Lower lobe of right lung (tissue), 2 donors: ENCODE measurements at regions not wholly inside any gene's neighbourhood (a gene's known extent, or its start where the extent isn't known, plus 50 kb on each side); places are given as distances from the start of the nearest gene placed in this dataset.

ENCODE experiments used
- ATAC-seq, 2 donors: fragments of 200-7000 bp; cut with Tn5 transposase; one replicate each; pipeline ENCODE4 v1.9.1; 2020 to 2022; ENCODE audit warnings: mild to moderate bottlenecking in 2 of 2, moderate library complexity in 2 of 2
- DNase-seq: peaks from one replicate; pipeline ENCODE4 v3.0.0-alpha.2; 2020
- H3K27ac ChIP-seq: fragments of 200-600 bp; one replicate; pipeline ENCODE4 v1.8.0; 2022
- H3K27me3 ChIP-seq: fragments of 200-600 bp; one replicate; pipeline ENCODE4 v1.8.0; 2022; ENCODE audit warnings: low read depth
- H3K36me3 ChIP-seq: fragments of 200-600 bp; one replicate; pipeline ENCODE4 v1.8.0; 2022; ENCODE audit warnings: mild to moderate bottlenecking
- H3K4me1 ChIP-seq: fragments of 200-600 bp; one replicate; pipeline ENCODE4 v1.8.0; 2022
- H3K4me3 ChIP-seq: fragments of 200-600 bp; one replicate; pipeline ENCODE4 v1.8.0; 2022; ENCODE audit warnings: mild to moderate bottlenecking
- H3K9me3 ChIP-seq: fragments of 200-600 bp; one replicate; pipeline ENCODE4 v1.8.0; 2022
- intact Hi-C: fragments of 100-400 bp; cut with DNase I; formaldehyde crosslinking; loops from one replicate; pipeline ENCODE4 v1.11.0; 2022
- TF ChIP-seq, protein P1 (sequence below): fragments of 200-600 bp; IDR thresholded peaks from one replicate; pipeline ENCODE4 v1.8.0; 2022; ENCODE audit warnings: antibody characterized with exemption, mild to moderate bottlenecking
- donor health status: DM: no; HTN: yes; CAD: no; lungs with severe emphysema.

- Histone ChIP-seq H3K9me3 (no peaks in the 10 kb centered on the region), H3K36me3 (no peaks in the 10 kb centered on the region), H3K27me3 (no peaks in the 10 kb centered on the region), H3K27ac (no peak overlapping the region), H3K4me3 (no peak overlapping the region), H3K4me1 (no peaks in the 10 kb centered on the region)
- TF ChIP-seq, protein P1, sequence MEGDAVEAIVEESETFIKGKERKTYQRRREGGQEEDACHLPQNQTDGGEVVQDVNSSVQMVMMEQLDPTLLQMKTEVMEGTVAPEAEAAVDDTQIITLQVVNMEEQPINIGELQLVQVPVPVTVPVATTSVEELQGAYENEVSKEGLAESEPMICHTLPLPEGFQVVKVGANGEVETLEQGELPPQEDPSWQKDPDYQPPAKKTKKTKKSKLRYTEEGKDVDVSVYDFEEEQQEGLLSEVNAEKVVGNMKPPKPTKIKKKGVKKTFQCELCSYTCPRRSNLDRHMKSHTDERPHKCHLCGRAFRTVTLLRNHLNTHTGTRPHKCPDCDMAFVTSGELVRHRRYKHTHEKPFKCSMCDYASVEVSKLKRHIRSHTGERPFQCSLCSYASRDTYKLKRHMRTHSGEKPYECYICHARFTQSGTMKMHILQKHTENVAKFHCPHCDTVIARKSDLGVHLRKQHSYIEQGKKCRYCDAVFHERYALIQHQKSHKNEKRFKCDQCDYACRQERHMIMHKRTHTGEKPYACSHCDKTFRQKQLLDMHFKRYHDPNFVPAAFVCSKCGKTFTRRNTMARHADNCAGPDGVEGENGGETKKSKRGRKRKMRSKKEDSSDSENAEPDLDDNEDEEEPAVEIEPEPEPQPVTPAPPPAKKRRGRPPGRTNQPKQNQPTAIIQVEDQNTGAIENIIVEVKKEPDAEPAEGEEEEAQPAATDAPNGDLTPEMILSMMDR, result no peak
- intact Hi-C loops, result no loop called here
- DNase-seq (no peak), ATAC-seq (no peak)
Measured at GRCh38 chr4:111605111-111605510, 540.1 kb upstream of the FAM241A start.

DNA sequence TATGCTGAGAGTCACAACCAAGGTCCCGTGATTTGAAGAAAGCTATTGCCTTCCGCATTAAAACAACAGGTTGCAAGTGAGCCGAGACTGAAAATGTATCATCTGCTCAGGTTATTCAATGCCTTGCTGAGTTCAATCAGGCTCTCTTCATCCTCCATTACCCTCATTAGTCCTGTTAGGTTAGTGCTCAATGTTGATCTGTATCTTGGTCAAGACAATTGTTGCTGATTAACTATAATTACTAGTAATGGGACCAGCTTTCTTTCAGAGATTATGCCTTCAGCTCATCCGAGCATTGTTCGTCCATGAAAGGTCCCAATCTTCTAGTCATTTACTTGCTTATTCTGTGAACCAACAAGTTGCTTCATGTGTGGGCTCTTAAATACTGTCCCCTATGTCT lies 534.6 kb upstream of the FAM241A start:
- H3K4me3 ChIP-seq, result no peak overlapping the region
- no peaks in the 10 kb centered on the region for H3K4me1 ChIP-seq
- DNase-seq (no peak), ATAC-seq (no peak)
- no peaks in the 10 kb centered on the region for H3K27me3 ChIP-seq
- H3K9me3 ChIP-seq, result no peaks in the 10 kb centered on the region
- intact Hi-C loops, result no loop called here
- TF ChIP-seq, protein P1, result no peak
- H3K27ac ChIP-seq, result no peak overlapping the region
- H3K36me3 ChIP-seq, result no peaks in the 10 kb centered on the region

DNA sequence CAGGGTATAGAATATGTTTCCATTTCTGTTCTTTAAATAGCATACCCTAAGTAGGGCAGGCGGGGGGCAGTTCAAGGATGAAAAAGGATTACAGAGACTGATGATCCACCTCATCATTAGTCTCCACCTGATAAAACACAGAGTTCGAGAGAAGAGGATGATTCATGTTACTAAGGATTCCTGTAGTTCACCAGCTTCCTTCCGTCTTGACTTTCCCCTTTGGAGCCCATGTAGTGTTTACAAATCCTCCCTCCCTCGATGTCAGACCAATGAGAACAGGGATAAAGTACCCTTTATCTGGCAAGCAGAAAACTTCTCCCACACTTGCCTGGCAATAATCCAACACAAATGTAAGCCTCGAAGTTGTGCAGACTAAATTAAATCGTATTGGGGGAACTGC lies 526.3 kb upstream of the FAM241A start:
- intact Hi-C loops, result no loop called here
- ATAC-seq (no peak), DNase-seq (no peak)
- Histone ChIP-seq H3K9me3 (no peaks in the 10 kb centered on the region), H3K36me3 (no peaks in the 10 kb centered on the region), H3K27ac (no peak overlapping the region), H3K27me3 (no peaks in the 10 kb centered on the region), H3K4me3 (no peak overlapping the region), H3K4me1 (no peaks in the 10 kb centered on the region)
- TF ChIP-seq, protein P1, result no peak

GRCh38 chr4:111628437-111628836 lies 516.8 kb upstream of the FAM241A start:
- no peaks in the 10 kb centered on the region for H3K36me3 ChIP-seq
- H3K9me3 ChIP-seq, result no peaks in the 10 kb centered on the region
- H3K27me3 ChIP-seq, result no peaks in the 10 kb centered on the region
- H3K4me1 ChIP-seq, result no peaks in the 10 kb centered on the region
- intact Hi-C loops, result no loop called here
- H3K27ac ChIP-seq, result no peak overlapping the region
- H3K4me3 ChIP-seq, result no peak overlapping the region
- no peak for DNase-seq
- no peak for ATAC-seq
- TF ChIP-seq, protein P1, result no peak

DNA sequence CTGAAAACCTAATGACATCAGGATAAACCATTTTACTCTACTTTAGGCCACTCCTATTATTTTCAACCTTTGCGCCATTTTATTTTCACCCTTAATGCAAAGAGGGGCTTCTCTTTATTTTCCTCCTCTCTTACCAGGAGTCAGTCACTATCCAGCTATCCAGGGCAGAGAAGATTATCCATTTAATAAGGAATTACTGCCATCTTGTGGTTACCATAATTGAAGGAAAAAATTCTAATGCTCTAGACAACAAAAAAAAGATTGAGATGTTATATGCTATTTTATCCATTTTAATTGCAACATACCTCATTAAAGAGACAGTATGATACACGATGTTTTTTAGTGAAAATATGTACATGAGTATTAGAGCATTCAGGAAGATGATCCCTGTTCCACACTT lies 514.5 kb upstream of the FAM241A start:
- TF ChIP-seq, protein P1, result no peak
- Histone ChIP-seq H3K4me3 (no peak overlapping the region), H3K27me3 (no peaks in the 10 kb centered on the region), H3K4me1 (no peaks in the 10 kb centered on the region), H3K27ac (no peak overlapping the region), H3K9me3 (no peaks in the 10 kb centered on the region), H3K36me3 (no peaks in the 10 kb centered on the region)
- no peak for ATAC-seq
- intact Hi-C loops, result no loop called here
- DNase-seq, result no peak
